Heart right ventricle (tissue), 16 donors: ENCODE measurements at regions not wholly inside any gene's neighbourhood (a gene's known extent, or its start where the extent isn't known, plus 50 kb on each side); places are given as distances from the start of the nearest gene placed in this dataset.

Source experiments
- ATAC-seq, 8 donors: fragments of 200-7000 bp; cut with Tn5 transposase; one replicate each; pipeline ENCODE4 v1.9.1; 2020; ENCODE audit warnings: mild to moderate bottlenecking in 8 of 8, moderate library complexity in 8 of 8, moderate number of reproducible peaks in 1 of 8
- DNase-seq, 2 donors: peaks; one replicate each; pipeline ENCODE4 v3.0.0-alpha.2; 2020
- H3K27ac ChIP-seq, 10 donors: fragments of 200-600 bp; sonication (generic) in 2 of 10; one replicate each; pipeline versions ENCODE4 v1.5.0 to v1.8.0; 2020 to 2022; ENCODE audit warnings: mild to moderate bottlenecking in 3 of 10
- H3K27me3 ChIP-seq, 7 donors: fragments of 200-600 bp; one replicate each; pipeline ENCODE4 v1.8.0; 2021 to 2022; ENCODE audit warnings: mild to moderate bottlenecking in 2 of 7
- H3K36me3 ChIP-seq, 9 donors: fragments of 200-600 bp; sonication (generic) in 1 of 9; one replicate each; pipeline versions ENCODE4 v1.5.0 to v1.8.0; 2020 to 2022; ENCODE audit warnings: mild to moderate bottlenecking in 2 of 9
- H3K4me1 ChIP-seq, 9 donors: fragments of 200-600 bp; sonication (generic) in 1 of 9; one replicate each; pipeline versions ENCODE4 v1.5.0 to v1.8.0; 2020 to 2022; ENCODE audit warnings: mild to moderate bottlenecking in 4 of 9
- H3K4me3 ChIP-seq, 10 donors: fragments of 200-600 bp; sonication (generic) in 2 of 10; one replicate each; pipeline versions ENCODE4 v1.5.0 to v1.8.0; 2020 to 2022; ENCODE audit warnings: mild to moderate bottlenecking in 7 of 10, moderate library complexity in 2 of 10
- H3K9me3 ChIP-seq, 11 donors: fragments of 200-600 bp in 10 of 11; sonication (generic) in 2 of 11; one replicate each; pipeline versions ENCODE4 v1.5.0 to v1.8.0; 2013 to 2022; ENCODE audit warnings: mild to moderate bottlenecking in 2 of 11, control low read depth in 1 of 11, moderate library complexity in 1 of 11
- CTCF ChIP-seq, 9 donors: fragments of 200-600 bp; sonication (generic) in 2 of 9; IDR thresholded peaks; one replicate each; pipeline versions ENCODE4 v1.5.0 to v1.8.0; 2021 to 2022; ENCODE audit warnings: antibody characterized with exemption in 9 of 9, mild to moderate bottlenecking in 5 of 9, moderate library complexity in 1 of 9
- WGBS, 2 donors: extraction: QIAGEN DNeasy Blood & Tissue Kit; methylation state at CpG; one replicate each; pipeline ENCODE4 v1.1.7; 2013; ENCODE audit warnings: inconsistent platforms in 1 of 2; 5-methylcytosine and 5-hydroxymethylcytosine counted together
- intact Hi-C, 10 donors: fragments of 100-400 bp; cut with DNase I; formaldehyde crosslinking; loops; one replicate each; pipeline versions ENCODE4 v1.11.1 to v1.14.2; 2022
- donor health status: Arrhythmogenic right ventricular cardiomyopathy.
- donor health status: ischemic (EF 13 %, LVEDD 7.1; RV severe dilation, severe dysfunction).
- donor health status: healthy with polysubstance abuse.
- donor health status: DM: no; HTN: yes; CAD: no.
- donor health status: DM: no; HTN: no; CAD: no.
- donor health status: ischemic (EF 25% LVEDD 6.9; RV normal size, moderate dysfunction).
- donor health status: ischemic (EF 25% LVEDD 5.7; RV mildly dilated, moderate dysfunction).
- donor health status: healthy.
- donor health status: DM: yes; HTN: yes; CAD: no.
- donor health status: Ischemic cardiomyopathy.
- donor health status: ischemic (EF 35%, LVEDD 5.7; RV mildly dilated, moderate dysfunction).
- donor health status: nonischemic (EF 11% LVEDD 7.7; RV severe dilation, severe dysfunction).
- donor health status: DM: yes; HTN: yes; CAD: no.
- donor health status: PGD.
- donor health status: ischemic (EF 29% LVEDD 5.4; RV normal size, mild dysfunction).
- donor health status: nonischemic (EF 23%, LVEDD 6.1; RV moderate dilation, normal function).

GRCh38 chr1:199685369-199685768 is 342.1 kb upstream of the NR5A2 start:
- TF ChIP-seq CTCF (IDR thresholded peaks at IDR 0.05), result no peak
- H3K27ac ChIP-seq, result no peak overlapping the region
- H3K4me3 ChIP-seq, result no peak overlapping the region
- no peak for DNase-seq
- intact Hi-C loops, result loop anchor here (2.0 to 10.0 kb wide), 12 partner anchors 349 to 829 kb away; no protein-coding TSS in a partner anchor
- peaks cover 0 to 5% (median 0%) of the 10 kb centered on the region in 7 donors for H3K27me3 ChIP-seq
- peaks cover 0 to 1% (median 0%) of the 10 kb centered on the region in 9 donors for H3K4me1 ChIP-seq
- WGBS, 2 donors, result 49 to 55% methylated on average over 2 of the region's 2 CpGs
- no peaks in the 10 kb centered on the region for H3K36me3 ChIP-seq
- no peak for ATAC-seq
- no peaks in the 10 kb centered on the region for H3K9me3 ChIP-seq

- Histone ChIP-seq H3K4me1 (peaks cover 0 to 17% (median 0%) of the 10 kb centered on the region in 9 donors), H3K9me3 (no peaks in the 10 kb centered on the region), H3K27ac (no peak overlapping the region), H3K27me3 (peaks cover 0 to 8% (median 0%) of the 10 kb centered on the region in 7 donors), H3K36me3 (no peaks in the 10 kb centered on the region), H3K4me3 (no peak overlapping the region)
- DNase-seq (no peak), ATAC-seq (no peak)
- WGBS, 2 donors, result 78 to 79% methylated on average over 4 of the region's 4 CpGs
- no peak for TF ChIP-seq CTCF (IDR thresholded peaks at IDR 0.05)
- intact Hi-C loops, result loop anchor here in 8 of 10 donors (2.0 to 10.0 kb wide), 8 partner anchors 347 to 827 kb away; no protein-coding TSS in a partner anchor
These were observed 340.2 kb upstream of the NR5A2 start for GRCh38 chr1:199687321-199687720.

- H3K4me3 ChIP-seq, result no peak overlapping the region
- peaks cover 0 to 11% (median 0%) of the 10 kb centered on the region in 7 donors for H3K27me3 ChIP-seq
- H3K36me3 ChIP-seq, result no peaks in the 10 kb centered on the region
- no peak for TF ChIP-seq CTCF (IDR thresholded peaks at IDR 0.05)
- no peak for ATAC-seq
- 40 to 48% methylated on average over 3 of the region's 3 CpGs for WGBS, 2 donors
- DNase-seq, result no peak
- intact Hi-C loops, result loop anchor here in 8 of 10 donors (5.0 to 10.0 kb wide), 7 partner anchors 347 to 827 kb away; no protein-coding TSS in a partner anchor
- H3K27ac ChIP-seq, result no peak overlapping the region
- H3K9me3 ChIP-seq, result no peaks in the 10 kb centered on the region
- H3K4me1 ChIP-seq, result peaks cover 0 to 17% (median 0%) of the 10 kb centered on the region in 9 donors
These were observed 339.3 kb upstream of the NR5A2 start for GRCh38 chr1:199688133-199688676.

- Histone ChIP-seq H3K4me3 (no peak overlapping the region), H3K9me3 (no peaks in the 10 kb centered on the region), H3K27me3 (peaks cover 0 to 11% (median 0%) of the 10 kb centered on the region in 7 donors), H3K27ac (no peak overlapping the region), H3K36me3 (no peaks in the 10 kb centered on the region), H3K4me1 (peaks cover 0 to 17% (median 0%) of the 10 kb centered on the region in 9 donors)
- intact Hi-C loops, result loop anchor here in 8 of 10 donors (5.0 to 10.0 kb wide), 7 partner anchors 346 to 826 kb away; no protein-coding TSS in a partner anchor
- no peak for DNase-seq
- no peak for TF ChIP-seq CTCF (IDR thresholded peaks at IDR 0.05)
- no peak for ATAC-seq
These were observed 338.7 kb upstream of the NR5A2 start for GRCh38 chr1:199688774-199689173.
